Vagina (tissue), 2 donors: ENCODE measurements at regions not wholly inside any gene's neighbourhood (a gene's known extent, or its start where the extent isn't known, plus 50 kb on each side); places are given as distances from the start of the nearest gene placed in this dataset.

ENCODE experiments used
- DNase-seq, 2 donors: peaks; one replicate each; pipeline ENCODE4 v3.0.0-alpha.2; 2017; ENCODE audit errors: extremely low spot score in 2 of 2
- H3K27ac ChIP-seq: fragments of 200-600 bp; sonication (generic); one replicate; pipeline ENCODE4 v1.5.1; 2019
- H3K27me3 ChIP-seq: fragments of 200-600 bp; sonication (generic); one replicate; pipeline ENCODE4 v1.5.1; 2019
- H3K36me3 ChIP-seq, 2 donors: fragments of 200-600 bp; sonication (generic); one replicate each; pipeline ENCODE4 v1.5.1; 2017 to 2019
- H3K4me1 ChIP-seq: fragments of 200-600 bp; sonication (generic); one replicate; pipeline ENCODE4 v1.5.1; 2019
- H3K4me3 ChIP-seq, 2 donors: fragments of 200-600 bp; sonication (generic); 1 replicate in 1 of 2; 2 replicates in 1 of 2; pipeline ENCODE4 v1.5.1; 2016 to 2019
- H3K9me3 ChIP-seq: fragments of 200-600 bp; sonication (generic); one replicate; pipeline ENCODE4 v1.5.1; 2019
- POLR2A ChIP-seq, 2 donors: fragments of 450-650 bp; IDR thresholded peaks; one replicate each; pipeline ENCODE4 v1.6.1; 2017; ENCODE audit warnings: antibody characterized with exemption in 2 of 2, mild to moderate bottlenecking in 2 of 2, moderate library complexity in 2 of 2
- POLR2AphosphoS5 ChIP-seq, 2 donors: sonication (generic); formaldehyde crosslinking; IDR thresholded peaks; one replicate each; pipeline ENCODE4 v1.9.0; 2017; ENCODE audit warnings: antibody characterized with exemption in 2 of 2, mild to moderate bottlenecking in 2 of 2, low read depth in 1 of 2; ENCODE audit not compliant: insufficient read depth in 1 of 2
- intact Hi-C: fragments of 100-400 bp; cut with DNase I; formaldehyde crosslinking; loops from one replicate; pipeline ENCODE4 v1.15.1; 2023
- TF ChIP-seq, protein P1 (sequence below), 3 experiments: fragments of 450-650 bp in 2 of 3; fragments of 200-600 bp in 1 of 3; sonication (generic) in 1 of 3; IDR thresholded peaks; one replicate each; pipeline ENCODE4 v1.5.1; 2017 to 2019; ENCODE audit warnings: antibody characterized with exemption in 3 of 3, mild to moderate bottlenecking in 2 of 3, moderate library complexity in 2 of 3

- Histone ChIP-seq H3K36me3 (no peaks in the 10 kb centered on the region), H3K4me1 (no peaks in the 10 kb centered on the region), H3K9me3 (no peaks in the 10 kb centered on the region), H3K27ac (no peak overlapping the region), H3K27me3 (no peaks in the 10 kb centered on the region), H3K4me3 (no peak overlapping the region)
- TF ChIP-seq POLR2A (IDR thresholded peaks at IDR 0.05), result no peak
- TF ChIP-seq, protein P1, sequence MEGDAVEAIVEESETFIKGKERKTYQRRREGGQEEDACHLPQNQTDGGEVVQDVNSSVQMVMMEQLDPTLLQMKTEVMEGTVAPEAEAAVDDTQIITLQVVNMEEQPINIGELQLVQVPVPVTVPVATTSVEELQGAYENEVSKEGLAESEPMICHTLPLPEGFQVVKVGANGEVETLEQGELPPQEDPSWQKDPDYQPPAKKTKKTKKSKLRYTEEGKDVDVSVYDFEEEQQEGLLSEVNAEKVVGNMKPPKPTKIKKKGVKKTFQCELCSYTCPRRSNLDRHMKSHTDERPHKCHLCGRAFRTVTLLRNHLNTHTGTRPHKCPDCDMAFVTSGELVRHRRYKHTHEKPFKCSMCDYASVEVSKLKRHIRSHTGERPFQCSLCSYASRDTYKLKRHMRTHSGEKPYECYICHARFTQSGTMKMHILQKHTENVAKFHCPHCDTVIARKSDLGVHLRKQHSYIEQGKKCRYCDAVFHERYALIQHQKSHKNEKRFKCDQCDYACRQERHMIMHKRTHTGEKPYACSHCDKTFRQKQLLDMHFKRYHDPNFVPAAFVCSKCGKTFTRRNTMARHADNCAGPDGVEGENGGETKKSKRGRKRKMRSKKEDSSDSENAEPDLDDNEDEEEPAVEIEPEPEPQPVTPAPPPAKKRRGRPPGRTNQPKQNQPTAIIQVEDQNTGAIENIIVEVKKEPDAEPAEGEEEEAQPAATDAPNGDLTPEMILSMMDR (IDR thresholded peaks at IDR 0.05), result no peak
- TF ChIP-seq POLR2AphosphoS5 (IDR thresholded peaks at IDR 0.05; ENCODE audit: insufficient read depth in 1 of 2, low read depth in 1 of 2), result peak in 1 of 2 donors; percentile 55
- no peak for DNase-seq
- intact Hi-C loops, result no loop called here
Observed at GRCh38 chr9:118992813-118993794, 376.1 kb downstream of the BRINP1 start.

GRCh38 chr9:118993965-118994364 lies 375.3 kb downstream of the BRINP1 start:
- Histone ChIP-seq H3K27me3 (no peaks in the 10 kb centered on the region), H3K4me1 (no peaks in the 10 kb centered on the region), H3K27ac (no peak overlapping the region), H3K36me3 (no peaks in the 10 kb centered on the region), H3K4me3 (no peak overlapping the region), H3K9me3 (no peaks in the 10 kb centered on the region)
- DNase-seq, result no peak
- TF ChIP-seq POLR2AphosphoS5 (IDR thresholded peaks at IDR 0.05; ENCODE audit: insufficient read depth in 1 of 2, low read depth in 1 of 2) (no peak), POLR2A (IDR thresholded peaks at IDR 0.05) (no peak)
- TF ChIP-seq, protein P1 (IDR thresholded peaks at IDR 0.05), result no peak
- intact Hi-C loops, result no loop called here

DNA sequence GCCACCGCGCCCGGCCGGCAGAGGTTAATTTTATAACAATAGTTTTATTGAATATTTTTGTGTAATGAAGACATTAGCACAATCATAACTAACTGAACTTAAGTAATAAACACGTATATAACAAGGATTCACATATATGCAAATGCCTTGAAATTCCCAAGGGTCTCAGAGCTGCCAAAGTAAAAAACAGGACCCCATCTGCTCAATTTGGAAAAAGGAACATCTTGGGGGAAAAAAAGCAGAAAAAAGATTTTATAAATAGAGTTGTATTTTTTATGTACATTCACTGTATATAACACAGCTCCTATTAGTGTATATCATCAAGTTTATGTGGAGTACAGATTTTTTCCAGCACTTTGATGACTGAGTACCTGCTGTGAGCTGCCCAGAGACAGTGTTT lies 366.7 kb downstream of the BRINP1 start:
- TF ChIP-seq, protein P1 (IDR thresholded peaks at IDR 0.05), result no peak
- no peak for TF ChIP-seq POLR2A (IDR thresholded peaks at IDR 0.05)
- no peak for TF ChIP-seq POLR2AphosphoS5 (IDR thresholded peaks at IDR 0.05; ENCODE audit: insufficient read depth in 1 of 2, low read depth in 1 of 2)
- no peak overlapping the region for H3K27ac ChIP-seq
- no peak overlapping the region for H3K4me3 ChIP-seq
- no peak for DNase-seq
- H3K27me3 ChIP-seq, result no peaks in the 10 kb centered on the region
- no peaks in the 10 kb centered on the region for H3K9me3 ChIP-seq
- H3K4me1 ChIP-seq, result peaks cover 5% of the 10 kb centered on the region
- no peaks in the 10 kb centered on the region for H3K36me3 ChIP-seq
- intact Hi-C loops, result no loop called here

DNA sequence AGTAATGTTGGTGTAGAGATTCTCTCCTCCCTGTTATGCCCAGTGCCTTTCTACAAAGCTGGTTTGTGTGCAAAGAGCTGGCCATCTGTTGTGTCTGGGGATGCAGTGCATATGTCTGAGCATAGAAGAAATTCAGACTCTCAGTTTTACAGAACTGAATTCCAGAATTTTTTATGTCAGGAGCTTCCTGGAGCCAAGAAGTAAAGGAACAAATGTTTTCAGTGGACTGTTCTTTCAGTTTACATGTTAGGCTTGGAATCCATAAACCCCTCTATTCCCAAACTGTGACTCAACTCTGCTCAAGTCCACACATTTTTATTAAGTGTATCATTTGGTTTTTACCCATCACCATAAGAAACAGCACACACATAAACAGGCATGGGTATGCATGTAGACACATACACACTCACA lies 366.0 kb downstream of the BRINP1 start:
- no peaks in the 10 kb centered on the region for H3K9me3 ChIP-seq
- H3K27me3 ChIP-seq, result no peaks in the 10 kb centered on the region
- H3K36me3 ChIP-seq, result no peaks in the 10 kb centered on the region
- H3K4me1 ChIP-seq, result peaks cover 5% of the 10 kb centered on the region
- no peak overlapping the region for H3K27ac ChIP-seq
- TF ChIP-seq, protein P1 (IDR thresholded peaks at IDR 0.05), result no peak
- no peak overlapping the region for H3K4me3 ChIP-seq
- intact Hi-C loops, result no loop called here
- no peak for DNase-seq
